Keratinocyte (primary cell): ENCODE measurements at regions not wholly inside any gene's neighbourhood (a gene's known extent, or its start where the extent isn't known, plus 50 kb on each side); places are given as distances from the start of the nearest gene placed in this dataset.

ENCODE experiments used
- DNase-seq: peaks from one replicate; pipeline ENCODE4 v3.0.0-alpha.2; 2011; ENCODE audit warnings: low read depth, missing footprints, low spot score
- FAIRE-seq: peaks from 2 replicates; lab custom pipeline; 2011; peaks lifted over from hg19 to GRCh38; lab: Jason Lieb, UNC
- H2AFZ ChIP-seq: 2 replicates; pipeline ENCODE4 v1.6.0; 2012; ENCODE audit warnings: low read length, control low read depth, inconsistent platforms; ENCODE audit not compliant: control insufficient read depth
- H3K27ac ChIP-seq: 2 replicates; pipeline ENCODE4 v1.5.1; 2011; ENCODE audit warnings: low read length; ENCODE audit not compliant: control insufficient read depth, insufficient read depth
- H3K27me3 ChIP-seq: 3 replicates; pipeline ENCODE4 v1.6.0; 2011; ENCODE audit warnings: low read length; ENCODE audit not compliant: control insufficient read depth, insufficient read depth; ENCODE audit errors: extremely low read depth
- H3K36me3 ChIP-seq, 2 experiments: 2 replicates in 1 of 2; 3 replicates in 1 of 2; pipeline ENCODE4 v1.5.1; 2011; ENCODE audit warnings: low read length in 2 of 2, mild to moderate bottlenecking in 1 of 2; ENCODE audit not compliant: control insufficient read depth in 2 of 2, insufficient read depth in 2 of 2; ENCODE audit errors: extremely low read depth in 1 of 2
- H3K4me1 ChIP-seq: 3 replicates; pipeline ENCODE4 v1.5.1; 2011; ENCODE audit warnings: low read length; ENCODE audit not compliant: control insufficient read depth, insufficient read depth; ENCODE audit errors: extremely low read depth
- H3K4me2 ChIP-seq: 3 replicates; pipeline ENCODE4 v1.6.0; 2011; ENCODE audit warnings: low read depth, low read length; ENCODE audit not compliant: control insufficient read depth, insufficient read depth; ENCODE audit errors: extremely low read depth
- H3K4me3 ChIP-seq, 3 experiments: fragments of 200-600 bp in 1 of 3; sonication (generic) in 1 of 3; 2 replicates in 2 of 3; 3 replicates in 1 of 3; pipeline ENCODE4 v1.5.1; 2011 to 2016; ENCODE audit warnings: low read length in 3 of 3, mild to moderate bottlenecking in 3 of 3, control low read depth in 2 of 3, inconsistent platforms in 1 of 3, low read depth in 1 of 3, mixed read lengths in 1 of 3, mixed run types in 1 of 3, moderate library complexity in 1 of 3; ENCODE audit not compliant: control insufficient read depth in 2 of 3, insufficient read depth in 2 of 3; ENCODE audit errors: extremely low read depth in 1 of 3
- H3K79me2 ChIP-seq: 2 replicates; pipeline ENCODE4 v1.6.0; 2012; ENCODE audit warnings: low read length; ENCODE audit not compliant: control insufficient read depth, insufficient read depth
- H3K9ac ChIP-seq: 3 replicates; pipeline ENCODE4 v1.6.0; 2011; ENCODE audit warnings: low read length; ENCODE audit not compliant: control insufficient read depth, insufficient read depth; ENCODE audit errors: extremely low read depth
- H3K9me1 ChIP-seq: 3 replicates; pipeline ENCODE4 v1.6.0; 2011; ENCODE audit warnings: low read length; ENCODE audit not compliant: control insufficient read depth, insufficient read depth; ENCODE audit errors: extremely low read depth
- H3K9me3 ChIP-seq: 2 replicates; pipeline ENCODE4 v1.5.1; 2012; ENCODE audit warnings: low read depth, low read length; ENCODE audit not compliant: control insufficient read depth
- H4K20me1 ChIP-seq: 3 replicates; pipeline ENCODE4 v1.6.0; 2011; ENCODE audit warnings: low read length; ENCODE audit not compliant: control insufficient read depth, insufficient read depth; ENCODE audit errors: extremely low read depth
- EZH2 ChIP-seq: IDR thresholded peaks from one replicate; pipeline ENCODE4 v1.6.1; 2012; ENCODE audit warnings: inconsistent platforms, mild to moderate bottlenecking, low read length, moderate library complexity
- dilution Hi-C: fragments of 300-500 bp; cut with MboI; formaldehyde crosslinking; loops from one replicate; pipeline ENCODE4 v1.7.0; 2020; ENCODE audit warnings: low sequenced_read_pairs; ENCODE audit not compliant: extremely low pct_ligation_motif_present
- TF ChIP-seq, protein P1 (sequence below), 3 experiments: IDR thresholded peaks in 1 of 3; conservative IDR thresholded peaks in 1 of 3; optimal IDR thresholded peaks in 1 of 3; 2 replicates in 2 of 3; 3 replicates in 1 of 3; pipeline versions ENCODE3 to v1.5.1; 2011; ENCODE audit warnings: low read length in 3 of 3, mild to moderate bottlenecking in 3 of 3, moderate library complexity in 2 of 3, control low read depth in 1 of 3, inconsistent platforms in 1 of 3; ENCODE audit not compliant: insufficient read depth in 2 of 3; ENCODE audit errors: extremely low read depth in 1 of 3

GRCh38 chr18:41153871-41154270, 801.2 kb upstream of the PIK3C3 start:
- H3K27me3 ChIP-seq = no peaks in the 10 kb centered on the region
- H4K20me1 ChIP-seq = no peaks in the 10 kb centered on the region
- no peaks in the 10 kb centered on the region for H3K9me3 ChIP-seq
- no peaks in the 10 kb centered on the region for H3K79me2 ChIP-seq
- no peak overlapping the region for H3K9ac ChIP-seq
- TF ChIP-seq, protein P1, sequence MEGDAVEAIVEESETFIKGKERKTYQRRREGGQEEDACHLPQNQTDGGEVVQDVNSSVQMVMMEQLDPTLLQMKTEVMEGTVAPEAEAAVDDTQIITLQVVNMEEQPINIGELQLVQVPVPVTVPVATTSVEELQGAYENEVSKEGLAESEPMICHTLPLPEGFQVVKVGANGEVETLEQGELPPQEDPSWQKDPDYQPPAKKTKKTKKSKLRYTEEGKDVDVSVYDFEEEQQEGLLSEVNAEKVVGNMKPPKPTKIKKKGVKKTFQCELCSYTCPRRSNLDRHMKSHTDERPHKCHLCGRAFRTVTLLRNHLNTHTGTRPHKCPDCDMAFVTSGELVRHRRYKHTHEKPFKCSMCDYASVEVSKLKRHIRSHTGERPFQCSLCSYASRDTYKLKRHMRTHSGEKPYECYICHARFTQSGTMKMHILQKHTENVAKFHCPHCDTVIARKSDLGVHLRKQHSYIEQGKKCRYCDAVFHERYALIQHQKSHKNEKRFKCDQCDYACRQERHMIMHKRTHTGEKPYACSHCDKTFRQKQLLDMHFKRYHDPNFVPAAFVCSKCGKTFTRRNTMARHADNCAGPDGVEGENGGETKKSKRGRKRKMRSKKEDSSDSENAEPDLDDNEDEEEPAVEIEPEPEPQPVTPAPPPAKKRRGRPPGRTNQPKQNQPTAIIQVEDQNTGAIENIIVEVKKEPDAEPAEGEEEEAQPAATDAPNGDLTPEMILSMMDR (optimal IDR thresholded peaks at IDR 0.05 in 1 of 3, IDR thresholded peaks at IDR 0.05 in 1 of 3, conservative IDR thresholded peaks at IDR 0.05 in 1 of 3; ENCODE audit: extremely low read depth in 1 of 3, insufficient read depth in 2 of 3, low read length in 3 of 3) = no peak
- no peak for TF ChIP-seq EZH2
- peaks cover 5% of the 10 kb centered on the region for H3K4me1 ChIP-seq
- no peak overlapping the region for H3K4me3 ChIP-seq
- H2AFZ ChIP-seq = no peak overlapping the region
- dilution Hi-C loops = no loop called here
- FAIRE-seq (no peak), DNase-seq (no peak)
- H3K27ac ChIP-seq = no peak overlapping the region
- no peaks in the 10 kb centered on the region for H3K9me1 ChIP-seq
- no peaks in the 10 kb centered on the region for H3K36me3 ChIP-seq
- no peak overlapping the region for H3K4me2 ChIP-seq

DNA sequence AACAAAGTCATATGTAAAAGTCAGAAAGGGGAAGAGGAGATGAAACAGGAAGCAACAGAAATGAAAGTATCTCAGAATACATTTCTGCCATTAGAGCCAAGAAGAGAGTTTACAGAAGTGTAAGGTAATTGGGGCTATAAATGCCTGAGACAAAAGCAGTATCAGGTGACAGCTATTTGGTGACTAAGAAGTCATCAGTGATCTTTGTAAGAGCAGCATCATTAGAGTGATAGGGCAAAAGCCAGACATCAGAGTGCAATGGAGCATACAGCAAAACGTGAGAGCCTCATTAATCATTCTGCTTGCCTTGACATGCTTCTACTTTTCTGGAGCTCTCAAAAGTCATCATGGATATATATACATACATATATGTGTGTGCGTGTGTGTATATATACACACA, 804.7 kb upstream of the PIK3C3 start:
- peak; percentile 63 for DNase-seq
- no peaks in the 10 kb centered on the region for H4K20me1 ChIP-seq
- H3K9me1 ChIP-seq = no peaks in the 10 kb centered on the region
- H3K27me3 ChIP-seq = no peaks in the 10 kb centered on the region
- H3K27ac ChIP-seq = peak overlapping the region; percentile 30
- peak; percentile 61 for FAIRE-seq
- H3K9me3 ChIP-seq = no peaks in the 10 kb centered on the region
- H3K4me2 ChIP-seq = peak overlapping the region; percentile 29
- H3K9ac ChIP-seq = no peak overlapping the region
- no peak overlapping the region for H3K4me3 ChIP-seq
- peaks cover 18% of the 10 kb centered on the region for H3K4me1 ChIP-seq
- H3K36me3 ChIP-seq = no peaks in the 10 kb centered on the region
- TF ChIP-seq EZH2 = no peak
- TF ChIP-seq, protein P1 (optimal IDR thresholded peaks at IDR 0.05 in 1 of 3, IDR thresholded peaks at IDR 0.05 in 1 of 3, conservative IDR thresholded peaks at IDR 0.05 in 1 of 3; ENCODE audit: extremely low read depth in 1 of 3, insufficient read depth in 2 of 3, low read length in 3 of 3) = no peak
- H2AFZ ChIP-seq = peak overlapping the region; percentile 65
- H3K79me2 ChIP-seq = no peaks in the 10 kb centered on the region
- dilution Hi-C loops = no loop called here
